ENCODE measurements at regions not wholly inside any gene's neighbourhood (a gene's known extent, or its start where the extent isn't known, plus 50 kb on each side); places are given as distances from the start of the nearest gene placed in this dataset.
A peak's percentile ranks its signal among the peaks of the same experiment; 100 is the strongest.

GRCh38 chr2:7683708-7684107 is 766.5 kb downstream of the RNF144A start:
- Histone ChIP-seq H3K27ac (no peak overlapping the region), H3K9me3 (no peaks in the 10 kb centered on the region), H3K4me1 (ENCODE audit: control insufficient read depth in 1 of 2, low read depth in 2 of 2) (no peaks in the 10 kb centered on the region), H3K27me3 (replicated peaks; ENCODE audit: insufficient read depth) (no peaks in the 10 kb centered on the region), H3K36me3 (no peaks in the 10 kb centered on the region), H3K4me3 (no peak overlapping the region)
- no peak for TF ChIP-seq CTCF (IDR thresholded peaks at IDR 0.05)
- DNase-seq (ENCODE audit: low spot score) (no peak), ATAC-seq (ENCODE audit: insufficient number of reproducible peaks, low FRiP score, low read depth) (no peak)

GRCh38 chr2:7685342-7686015 is 768.3 kb downstream of the RNF144A start:
- H3K27ac ChIP-seq = no peak overlapping the region
- no peak for DNase-seq (ENCODE audit: low spot score)

GRCh38 chr2:7686016-7686385 is 768.8 kb downstream of the RNF144A start:
- no peaks in the 10 kb centered on the region for H3K27me3 ChIP-seq (replicated peaks; ENCODE audit: insufficient read depth)
- H3K9me3 ChIP-seq = no peaks in the 10 kb centered on the region
- H3K36me3 ChIP-seq = no peaks in the 10 kb centered on the region
- no peak overlapping the region for H3K27ac ChIP-seq
- ATAC-seq (ENCODE audit: insufficient number of reproducible peaks, low FRiP score, low read depth) = no peak
- H3K4me1 ChIP-seq (ENCODE audit: control insufficient read depth in 1 of 2, low read depth in 2 of 2) = no peaks in the 10 kb centered on the region
- TF ChIP-seq CTCF (IDR thresholded peaks at IDR 0.05) = no peak
- no peak overlapping the region for H3K4me3 ChIP-seq
- no peak for DNase-seq (ENCODE audit: low spot score)

More at GRCh38 chr2:7685342-7686015, 768.3 kb downstream of the RNF144A start:
- Histone ChIP-seq H3K9me3 (no peaks in the 10 kb centered on the region), H3K27me3 (replicated peaks; ENCODE audit: insufficient read depth) (no peaks in the 10 kb centered on the region), H3K36me3 (no peaks in the 10 kb centered on the region), H3K4me1 (ENCODE audit: control insufficient read depth in 1 of 2, low read depth in 2 of 2) (no peaks in the 10 kb centered on the region), H3K4me3 (no peak overlapping the region)
- ATAC-seq (ENCODE audit: insufficient number of reproducible peaks, low FRiP score, low read depth) = no peak
- no peak for TF ChIP-seq CTCF (IDR thresholded peaks at IDR 0.05)

- no peaks in the 10 kb centered on the region for H3K27me3 ChIP-seq (replicated peaks; ENCODE audit: insufficient read depth)
- H3K9me3 ChIP-seq = no peaks in the 10 kb centered on the region
- TF ChIP-seq CTCF (IDR thresholded peaks at IDR 0.05) = no peak
- ATAC-seq (ENCODE audit: insufficient number of reproducible peaks, low FRiP score, low read depth) = no peak
- no peak for DNase-seq (ENCODE audit: low spot score)
- H3K27ac ChIP-seq = no peak overlapping the region
- H3K4me1 ChIP-seq (ENCODE audit: control insufficient read depth in 1 of 2, low read depth in 2 of 2) = no peaks in the 10 kb centered on the region
- no peaks in the 10 kb centered on the region for H3K36me3 ChIP-seq
- no peak overlapping the region for H3K4me3 ChIP-seq
These were observed 774.9 kb downstream of the RNF144A start for GRCh38 chr2:7691961-7692656.

- no peak for ATAC-seq (ENCODE audit: insufficient number of reproducible peaks, low FRiP score, low read depth)
- peak; percentile 4 for DNase-seq (ENCODE audit: low spot score)
- Histone ChIP-seq H3K9me3 (no peaks in the 10 kb centered on the region), H3K27ac (no peak overlapping the region), H3K4me1 (ENCODE audit: control insufficient read depth in 1 of 2, low read depth in 2 of 2) (no peaks in the 10 kb centered on the region), H3K27me3 (replicated peaks; ENCODE audit: insufficient read depth) (no peaks in the 10 kb centered on the region), H3K36me3 (no peaks in the 10 kb centered on the region), H3K4me3 (no peak overlapping the region)
- TF ChIP-seq CTCF (IDR thresholded peaks at IDR 0.05) = no peak
These were observed 775.5 kb downstream of the RNF144A start for GRCh38 chr2:7692657-7693161.

All from thoracic aorta (tissue), 2 donors.